Ovary (tissue), 7 donors: ENCODE measurements at regions not wholly inside any gene's neighbourhood (a gene's known extent, or its start where the extent isn't known, plus 50 kb on each side); places are given as distances from the start of the nearest gene placed in this dataset.

Experiments
- DNase-seq, 5 donors: peaks; one replicate each; pipeline ENCODE4 v3.0.0-alpha.2; 2019 to 2020
- H3K27ac ChIP-seq, 2 donors: fragments of 200-600 bp; one replicate each; pipeline versions ENCODE4 v1.5.1 to v1.8.0; 2019 to 2022
- H3K27me3 ChIP-seq: fragments of 200-600 bp; one replicate; pipeline ENCODE4 v1.8.0; 2022
- H3K36me3 ChIP-seq: fragments of 200-600 bp; sonication (generic); one replicate; pipeline ENCODE4 v1.5.1; 2019
- H3K4me1 ChIP-seq: one replicate; pipeline ENCODE4 v1.8.1; 2013; ENCODE audit warnings: mild to moderate bottlenecking, moderate library complexity; ENCODE audit not compliant: insufficient read depth
- H3K4me3 ChIP-seq: fragments of 200-600 bp; sonication (generic); one replicate; pipeline ENCODE4 v1.5.1; 2017
- H3K9me3 ChIP-seq, 2 donors: fragments of 200-600 bp in 1 of 2; sonication (generic) in 1 of 2; one replicate each; pipeline versions ENCODE4 v1.5.1 to v1.8.1; 2013 to 2019; ENCODE audit warnings: mild to moderate bottlenecking in 1 of 2, moderate library complexity in 1 of 2
- CTCF ChIP-seq, 3 donors: fragments of 450-650 bp in 2 of 3; fragments of 200-600 bp in 1 of 3; IDR thresholded peaks; one replicate each; pipeline versions ENCODE4 v1.5.1 to v1.8.0; 2016 to 2022; ENCODE audit warnings: antibody characterized with exemption in 3 of 3, mild to moderate bottlenecking in 1 of 3
- EP300 ChIP-seq: sonication (generic); formaldehyde crosslinking; IDR thresholded peaks from one replicate; pipeline ENCODE4 v1.6.1; 2017; ENCODE audit warnings: antibody characterized with exemption
- POLR2A ChIP-seq: fragments of 450-650 bp; IDR thresholded peaks from one replicate; pipeline ENCODE4 v1.6.1; 2017; ENCODE audit warnings: antibody characterized with exemption, mild to moderate bottlenecking, moderate library complexity
- WGBS, 3 donors: extraction: QIAGEN DNeasy Blood & Tissue Kit in 1 of 3; methylation state at CpG; one replicate each; pipeline versions ENCODE4 v1.1.5 to v1.1.7; 2013 to 2017; 5-methylcytosine and 5-hydroxymethylcytosine counted together
- intact Hi-C, 4 donors: fragments of 100-400 bp; cut with DNase I; formaldehyde crosslinking; loops; one replicate each; pipeline versions ENCODE4 v1.11.0 to v1.15.1; 2022 to 2023
- donor health status: DM: no; HTN: no; CAD: no; lungs with moderate emphysema.
- donor health status: DM: no; HTN: no; CAD: no.
- donor health status: Bipolar disorder and iron deficiency.
- donor health status: DM: no; HTN: no; CAD: no.
- donor health status: DM: yes; HTN: yes; CAD: no.

GRCh38 chr6:44056392-44057237, 70.6 kb downstream of the MRPL14 start:
- Histone ChIP-seq H3K27ac (no peak overlapping the region), H3K4me1 (no peaks in the 10 kb centered on the region), H3K9me3 (no peaks in the 10 kb centered on the region), H3K36me3 (no peaks in the 10 kb centered on the region), H3K4me3 (no peak overlapping the region), H3K27me3 (no peaks in the 10 kb centered on the region)
- TF ChIP-seq CTCF (IDR thresholded peaks at IDR 0.05) = no peak
- no peak for TF ChIP-seq EP300
- no peak for TF ChIP-seq POLR2A
- DNase-seq = peak in 2 of 5 donors; percentile 53 to 60
- intact Hi-C loops = no loop called here
- 58 to 61% (median 58%) methylated on average over 13 of the region's 13 CpGs for WGBS, 3 donors

- no peaks in the 10 kb centered on the region for H3K4me1 ChIP-seq
- intact Hi-C loops = no loop called here
- 50 to 74% (median 69%) methylated on average over 8 of the region's 8 CpGs for WGBS, 3 donors
- DNase-seq = no peak
- H3K9me3 ChIP-seq = no peaks in the 10 kb centered on the region
- H3K27me3 ChIP-seq = no peaks in the 10 kb centered on the region
- TF ChIP-seq EP300 = no peak
- TF ChIP-seq POLR2A = no peak
- no peak for TF ChIP-seq CTCF (IDR thresholded peaks at IDR 0.05)
- no peaks in the 10 kb centered on the region for H3K36me3 ChIP-seq
- no peak overlapping the region for H3K27ac ChIP-seq
- no peak overlapping the region for H3K4me3 ChIP-seq
Measured at GRCh38 chr6:44054721-44055559, 72.3 kb downstream of the MRPL14 start.

- Histone ChIP-seq H3K4me3 (no peak overlapping the region), H3K4me1 (no peaks in the 10 kb centered on the region), H3K27me3 (no peaks in the 10 kb centered on the region), H3K36me3 (no peaks in the 10 kb centered on the region), H3K9me3 (no peaks in the 10 kb centered on the region), H3K27ac (no peak overlapping the region)
- no peak for DNase-seq
- intact Hi-C loops = no loop called here
- no peak for TF ChIP-seq CTCF (IDR thresholded peaks at IDR 0.05)
- TF ChIP-seq EP300 = no peak
- TF ChIP-seq POLR2A = no peak
- WGBS, 3 donors = 77 to 87% (median 84%) methylated on average over 11 of the region's 11 CpGs
Measured at GRCh38 chr6:44053760-44054556, 73.3 kb downstream of the MRPL14 start.

GRCh38 chr6:44053106-44053756, 74.0 kb downstream of the MRPL14 start:
- TF ChIP-seq EP300 = no peak
- TF ChIP-seq POLR2A = no peak
- TF ChIP-seq CTCF (IDR thresholded peaks at IDR 0.05) = no peak
- Histone ChIP-seq H3K27ac (no peak overlapping the region), H3K36me3 (no peaks in the 10 kb centered on the region), H3K27me3 (no peaks in the 10 kb centered on the region), H3K4me1 (no peaks in the 10 kb centered on the region), H3K9me3 (no peaks in the 10 kb centered on the region), H3K4me3 (no peak overlapping the region)
- 93 to 96% (median 96%) methylated on average over 6 of the region's 6 CpGs for WGBS, 3 donors
- DNase-seq = no peak
- intact Hi-C loops = no loop called here
